ENCODE measurements at regions not wholly inside any gene's neighbourhood (a gene's known extent, or its start where the extent isn't known, plus 50 kb on each side); places are given as distances from the start of the nearest gene placed in this dataset.

DNA sequence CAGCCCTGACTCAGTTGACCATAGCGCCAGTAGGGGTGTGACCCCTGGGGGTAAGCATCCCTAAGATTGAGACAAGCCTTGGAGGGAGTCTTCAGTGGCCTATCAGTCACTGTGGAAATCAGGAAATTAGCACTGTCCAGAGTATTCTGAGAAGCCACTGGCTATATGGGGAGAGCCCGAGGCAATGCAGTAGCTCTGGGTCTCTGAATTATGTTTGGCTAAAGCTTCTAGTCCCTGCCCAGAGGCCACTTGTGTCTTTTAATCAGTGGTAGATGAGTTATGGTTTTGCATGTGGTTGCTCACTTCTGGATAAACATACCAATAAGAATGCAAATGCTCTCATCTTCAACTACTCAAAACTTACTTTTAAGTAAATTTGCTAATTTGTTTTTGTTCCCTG, 100.6 kb upstream of the TOX3 start:
- H3K27me3 ChIP-seq (replicated peaks in 1 of 2; ENCODE audit: control insufficient read depth in 2 of 2, insufficient read depth in 2 of 2, low read length in 1 of 2), result no peaks in the 10 kb centered on the region
- ChIA-PET CTCF (no interaction called here), SMC1A (ENCODE audit: uncharacterized antibody, unreplicated experiment) (no interaction called here), POLR2A (no interaction called here), RAD21 (ENCODE audit: unreplicated experiment) (no interaction called here)
- H3K36me3 ChIP-seq (ENCODE audit: control insufficient read depth in 2 of 2, insufficient read depth in 2 of 2, low read length in 1 of 2), result no peaks in the 10 kb centered on the region
- no peak overlapping the region for H3K4me3 ChIP-seq
- intact Hi-C loops (cut with micrococcal nuclease; ENCODE audit: unreplicated experiment), result no loop called here
- FAIRE-seq (no peak), DNase-seq (ENCODE audit: low read depth, low spot score) (no peak), ATAC-seq (no peak)
- no peak overlapping the region for H2AFZ ChIP-seq (ENCODE audit: control insufficient read depth, low read depth, low read length)
- no peaks in the 10 kb centered on the region for H4K20me1 ChIP-seq (ENCODE audit: control insufficient read depth, insufficient read depth)
- BruUV-seq (replicated peaks), result no TSS peak
- H3K27ac ChIP-seq (ENCODE audit: control insufficient read depth, insufficient read depth), result no peak overlapping the region
- WGBS (ENCODE audit: insufficient coverage, insufficient replicate concordance, low lambda C conversion rate, missing lambda C conversion rate), result 0% methylated on average over 2 of the region's 2 CpGs
- H3K9ac ChIP-seq (ENCODE audit: control insufficient read depth, insufficient read depth, low read length), result no peak overlapping the region
- H3K79me2 ChIP-seq (ENCODE audit: control insufficient read depth, insufficient read depth, low read length), result no peaks in the 10 kb centered on the region
- no peak overlapping the region for H3K4me2 ChIP-seq (ENCODE audit: control insufficient read depth, insufficient read depth)
- no peaks in the 10 kb centered on the region for H3K4me1 ChIP-seq (ENCODE audit: control insufficient read depth, insufficient read depth, low read length)
- in situ Hi-C loops (cut with MboI), result no loop called here
- no peak for TF ChIP-seq SIX5 (IDR thresholded peaks at IDR 0.05; ENCODE audit: low read depth, low read length, severe bottlenecking)
- no peak for TF ChIP-seq SMAD5 (IDR thresholded peaks at IDR 0.05; ENCODE audit: low read depth)
- no peak for TF ChIP-seq NRF1 (conservative IDR thresholded peaks at IDR 0.05; ENCODE audit: low read depth, low read length)
- no peak for TF ChIP-seq SUZ12 (IDR thresholded peaks at IDR 0.05; ENCODE audit: unreplicated experiment)
- no peak for TF ChIP-seq E2F8 (IDR thresholded peaks at IDR 0.05; ENCODE audit: low read depth, partially characterized antibody)
- no peak for TF ChIP-seq BMI1 (IDR thresholded peaks at IDR 0.05; ENCODE audit: borderline replicate concordance)
- TF ChIP-seq, protein P1, sequence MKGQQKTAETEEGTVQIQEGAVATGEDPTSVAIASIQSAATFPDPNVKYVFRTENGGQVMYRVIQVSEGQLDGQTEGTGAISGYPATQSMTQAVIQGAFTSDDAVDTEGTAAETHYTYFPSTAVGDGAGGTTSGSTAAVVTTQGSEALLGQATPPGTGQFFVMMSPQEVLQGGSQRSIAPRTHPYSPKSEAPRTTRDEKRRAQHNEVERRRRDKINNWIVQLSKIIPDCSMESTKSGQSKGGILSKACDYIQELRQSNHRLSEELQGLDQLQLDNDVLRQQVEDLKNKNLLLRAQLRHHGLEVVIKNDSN (IDR thresholded peaks at IDR 0.05; ENCODE audit: borderline replicate concordance, extremely low read length, insufficient read depth, low read depth, low read length), result no peak
- no peak for TF ChIP-seq RELA (IDR thresholded peaks at IDR 0.05; ENCODE audit: borderline replicate concordance, partially characterized antibody)
- TF ChIP-seq FOS (IDR thresholded peaks at IDR 0.05; ENCODE audit: borderline replicate concordance, extremely low read depth, insufficient read length), result no peak
- H3K9me3 ChIP-seq (replicated peaks; ENCODE audit: control insufficient read depth, insufficient read depth, low read length), result no peaks in the 10 kb centered on the region

Data from GM12878 (cell line).